ENCODE measurements at regions not wholly inside any gene's neighbourhood (a gene's known extent, or its start where the extent isn't known, plus 50 kb on each side); places are given as distances from the start of the nearest gene placed in this dataset.
"Not testable (repeated sequence)": the region's sequence is repeated elsewhere in the genome, so short reads cannot be mapped to it uniquely, and the experiment has no call there.

DNA sequence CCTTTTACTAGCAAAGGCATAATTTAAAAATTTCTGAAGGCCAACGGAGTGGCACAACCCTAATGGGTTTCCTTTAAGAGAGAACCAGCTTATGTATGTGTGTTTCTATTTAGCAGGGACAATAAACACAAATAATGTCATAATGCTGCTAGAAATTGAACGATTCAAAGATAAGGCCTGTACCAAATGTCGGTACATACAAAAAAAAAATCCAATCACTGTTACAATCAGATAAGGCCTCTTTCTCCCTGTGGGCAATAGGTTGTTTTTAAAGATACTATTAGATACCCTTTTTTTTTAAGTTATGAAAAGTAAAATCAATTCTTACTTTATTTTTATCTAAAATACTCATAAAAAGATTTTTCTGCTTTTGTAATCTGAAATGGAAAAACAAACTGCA lies 821.0 kb downstream of the PRELID2 start:
- Histone ChIP-seq H3K36me3 (ENCODE audit: control insufficient read depth, insufficient read depth, low read length) (no peaks in the 10 kb centered on the region), H3K4me3 (ENCODE audit: low read depth, low read length) (no peak overlapping the region), H3K27me3 (ENCODE audit: control insufficient read depth, insufficient read depth, low read length) (no peaks in the 10 kb centered on the region)
- no peak for DNase-seq (ENCODE audit: low read depth)
- TF ChIP-seq, protein P1, sequence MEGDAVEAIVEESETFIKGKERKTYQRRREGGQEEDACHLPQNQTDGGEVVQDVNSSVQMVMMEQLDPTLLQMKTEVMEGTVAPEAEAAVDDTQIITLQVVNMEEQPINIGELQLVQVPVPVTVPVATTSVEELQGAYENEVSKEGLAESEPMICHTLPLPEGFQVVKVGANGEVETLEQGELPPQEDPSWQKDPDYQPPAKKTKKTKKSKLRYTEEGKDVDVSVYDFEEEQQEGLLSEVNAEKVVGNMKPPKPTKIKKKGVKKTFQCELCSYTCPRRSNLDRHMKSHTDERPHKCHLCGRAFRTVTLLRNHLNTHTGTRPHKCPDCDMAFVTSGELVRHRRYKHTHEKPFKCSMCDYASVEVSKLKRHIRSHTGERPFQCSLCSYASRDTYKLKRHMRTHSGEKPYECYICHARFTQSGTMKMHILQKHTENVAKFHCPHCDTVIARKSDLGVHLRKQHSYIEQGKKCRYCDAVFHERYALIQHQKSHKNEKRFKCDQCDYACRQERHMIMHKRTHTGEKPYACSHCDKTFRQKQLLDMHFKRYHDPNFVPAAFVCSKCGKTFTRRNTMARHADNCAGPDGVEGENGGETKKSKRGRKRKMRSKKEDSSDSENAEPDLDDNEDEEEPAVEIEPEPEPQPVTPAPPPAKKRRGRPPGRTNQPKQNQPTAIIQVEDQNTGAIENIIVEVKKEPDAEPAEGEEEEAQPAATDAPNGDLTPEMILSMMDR (IDR thresholded peaks at IDR 0.05; ENCODE audit: insufficient read depth, low read depth, low read length), result no peak
- ChIA-PET POLR2A (no interaction called here), CTCF (no interaction called here)

DNA sequence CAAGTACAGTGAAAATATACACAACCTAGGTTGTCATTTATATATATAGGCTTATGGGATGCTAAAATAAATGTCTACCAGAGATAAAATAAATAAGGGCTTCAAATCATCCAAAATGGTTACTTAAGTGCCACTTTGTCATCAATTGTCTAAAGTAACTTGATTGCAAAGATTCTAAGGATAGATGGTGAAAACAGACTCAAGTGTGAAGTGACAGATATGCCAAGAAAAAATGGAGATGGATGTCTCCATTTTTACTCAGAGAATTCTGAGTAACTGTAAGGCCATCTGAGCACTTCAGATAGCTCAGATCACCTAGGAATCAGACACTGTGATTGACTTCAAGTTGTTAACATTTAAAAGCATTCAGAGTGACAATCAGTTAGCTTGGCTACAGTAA lies 824.3 kb downstream of the PRELID2 start:
- POLR2A ChIA-PET, result no interaction called here

DNA sequence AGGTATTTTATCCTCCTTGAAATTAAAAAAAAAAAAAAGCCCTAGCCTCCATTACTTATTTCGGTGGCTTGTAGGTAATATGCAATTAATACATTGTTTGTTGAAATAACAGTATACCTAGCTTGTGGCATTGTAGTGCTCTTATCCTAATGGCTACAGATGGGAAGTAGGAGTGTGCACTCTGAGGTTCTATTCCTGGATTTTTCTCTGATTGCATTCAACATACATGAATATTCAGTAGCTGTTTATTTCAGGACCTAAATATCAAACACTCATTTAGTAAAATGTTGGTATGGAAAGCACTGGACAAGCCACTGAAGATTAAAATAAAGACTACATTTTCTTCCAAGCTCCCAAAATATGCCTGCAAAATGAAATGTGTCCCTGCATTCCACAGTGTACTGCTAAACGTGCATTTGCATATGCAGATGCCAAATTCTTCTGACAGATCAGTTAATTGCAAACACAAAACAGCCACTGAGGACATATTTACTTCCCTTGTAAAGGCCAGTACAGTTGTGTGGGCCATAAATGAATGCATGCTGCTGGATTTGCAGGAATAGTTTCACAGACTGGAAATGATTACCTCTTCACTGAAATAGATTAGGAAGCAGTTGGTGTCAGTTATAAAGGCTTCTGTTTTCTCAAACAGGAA lies 826.1 kb downstream of the PRELID2 start:
- DNase-seq (ENCODE audit: low read depth), result no peak
- ChIA-PET POLR2A (no interaction called here), CTCF (no interaction called here)
- H3K27me3 ChIP-seq (ENCODE audit: control insufficient read depth, insufficient read depth, low read length), result no peaks in the 10 kb centered on the region
- no peak overlapping the region for H3K4me3 ChIP-seq (ENCODE audit: low read depth, low read length)
- H3K36me3 ChIP-seq (ENCODE audit: control insufficient read depth, insufficient read depth, low read length), result no peaks in the 10 kb centered on the region
- TF ChIP-seq, protein P1 (IDR thresholded peaks at IDR 0.05; ENCODE audit: insufficient read depth, low read depth, low read length), result no peak

More for the DNA sequence above, 824.3 kb downstream of the PRELID2 start:
- CTCF ChIA-PET, result no interaction called here
- Histone ChIP-seq H3K27me3 (ENCODE audit: control insufficient read depth, insufficient read depth, low read length) (no peaks in the 10 kb centered on the region), H3K36me3 (ENCODE audit: control insufficient read depth, insufficient read depth, low read length) (no peaks in the 10 kb centered on the region), H3K4me3 (ENCODE audit: low read depth, low read length) (no peak overlapping the region)
- TF ChIP-seq, protein P1 (IDR thresholded peaks at IDR 0.05; ENCODE audit: insufficient read depth, low read depth, low read length), result no peak
- DNase-seq (ENCODE audit: low read depth), result no peak

DNA sequence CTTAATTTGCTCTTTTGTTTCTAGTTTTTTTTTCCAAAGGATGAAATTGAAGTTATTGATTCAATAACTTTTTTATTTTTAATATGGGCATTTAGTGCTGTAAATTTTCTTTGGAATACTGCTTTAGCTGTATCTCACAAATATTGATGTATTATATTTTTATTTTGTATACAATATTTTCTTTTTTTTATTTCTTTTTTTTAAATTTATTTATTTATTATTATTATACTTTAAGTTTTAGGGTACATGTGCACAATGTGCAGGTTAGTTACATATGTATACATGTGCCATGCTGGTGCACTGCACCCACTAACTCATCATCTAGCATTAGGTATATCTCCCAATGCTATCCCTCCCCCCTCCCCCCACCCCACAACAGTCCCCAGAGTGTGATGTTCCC lies 823.7 kb downstream of the KCTD16 start:
- H3K4me3 ChIP-seq (ENCODE audit: low read depth, low read length); DNase-seq (ENCODE audit: low read depth); CTCF ChIA-PET; H3K27me3 ChIP-seq (ENCODE audit: control insufficient read depth, insufficient read depth, low read length); POLR2A ChIA-PET; H3K36me3 ChIP-seq (ENCODE audit: control insufficient read depth, insufficient read depth, low read length): not testable (repeated sequence)

DNA sequence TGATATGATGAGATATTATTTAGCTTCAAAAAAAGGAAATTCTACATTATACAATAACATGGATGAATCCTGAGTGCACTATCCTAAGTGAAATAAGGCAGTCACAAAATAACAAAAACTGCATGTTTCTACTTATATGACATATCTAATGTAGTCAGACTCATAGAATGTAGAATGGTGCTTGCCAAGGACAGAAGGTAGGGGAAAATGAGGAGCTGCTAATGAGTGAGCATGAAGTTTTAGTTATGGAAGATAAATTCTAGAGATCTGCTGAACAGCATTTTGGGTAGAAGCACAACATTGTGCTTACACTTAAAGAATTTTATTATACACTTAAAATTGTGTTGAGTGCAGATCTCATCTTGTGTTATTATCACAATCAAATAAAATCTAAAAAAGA lies 812.4 kb downstream of the KCTD16 start:
- no peaks in the 10 kb centered on the region for H3K36me3 ChIP-seq (ENCODE audit: control insufficient read depth, insufficient read depth, low read length)
- ChIA-PET POLR2A (no interaction called here), CTCF (no interaction called here)
- no peak for DNase-seq (ENCODE audit: low read depth)
- H3K27me3 ChIP-seq (ENCODE audit: control insufficient read depth, insufficient read depth, low read length), result no peaks in the 10 kb centered on the region
- H3K4me3 ChIP-seq (ENCODE audit: low read depth, low read length), result no peak overlapping the region
- TF ChIP-seq, protein P1 (IDR thresholded peaks at IDR 0.05; ENCODE audit: insufficient read depth, low read depth, low read length), result no peak
